HG02759 (cell line): ENCODE measurements at regions not wholly inside any gene's neighbourhood (a gene's known extent, or its start where the extent isn't known, plus 50 kb on each side); places are given as distances from the start of the nearest gene placed in this dataset.

ENCODE experiments used
- ATAC-seq: cut with Tn5 transposase; IDR thresholded peaks from one replicate; pipeline ENCODE4 v1.9.1; 2021; ENCODE audit warnings: mild to moderate bottlenecking, moderate library complexity; ENCODE audit not compliant: unreplicated experiment

DNA sequence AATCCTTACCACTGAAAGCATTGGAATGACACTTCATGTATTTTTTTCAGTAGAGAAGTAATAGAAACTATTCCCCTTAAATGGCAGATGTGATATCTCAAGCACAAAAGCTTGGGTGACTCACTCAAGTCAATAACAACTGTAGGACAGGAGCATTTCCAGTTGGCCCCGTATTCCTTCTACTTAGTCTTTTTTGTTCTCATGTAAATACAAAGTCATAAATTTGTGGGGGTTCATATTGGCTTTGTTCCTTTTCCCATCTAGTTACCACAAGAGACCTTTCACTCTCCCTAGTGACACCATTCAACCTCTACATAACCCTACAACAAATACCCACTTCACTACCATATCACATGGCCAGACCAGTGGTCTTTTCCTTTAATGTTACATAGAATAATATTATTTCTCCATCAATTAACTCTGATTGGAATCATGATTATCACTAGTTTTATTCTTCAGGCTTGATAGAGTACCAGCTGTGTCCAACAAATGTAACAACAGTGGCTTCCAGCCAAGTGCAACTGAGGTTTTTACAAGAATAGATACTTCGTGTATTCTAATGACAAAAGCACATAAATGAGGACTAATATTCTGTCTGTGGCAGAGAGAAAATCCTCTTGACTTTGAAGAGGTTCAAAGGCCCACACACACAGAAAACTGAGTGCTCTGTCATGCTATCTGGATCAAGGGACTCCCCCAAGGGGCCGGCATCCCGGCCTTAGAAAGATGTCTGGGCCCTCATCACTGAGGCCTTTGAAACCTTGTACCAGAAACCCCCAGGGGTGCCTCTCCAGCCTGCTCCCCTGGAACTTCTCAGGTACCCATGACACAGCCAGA, 94.0 kb upstream of the THBS1 start:
- ATAC-seq = no peak

DNA sequence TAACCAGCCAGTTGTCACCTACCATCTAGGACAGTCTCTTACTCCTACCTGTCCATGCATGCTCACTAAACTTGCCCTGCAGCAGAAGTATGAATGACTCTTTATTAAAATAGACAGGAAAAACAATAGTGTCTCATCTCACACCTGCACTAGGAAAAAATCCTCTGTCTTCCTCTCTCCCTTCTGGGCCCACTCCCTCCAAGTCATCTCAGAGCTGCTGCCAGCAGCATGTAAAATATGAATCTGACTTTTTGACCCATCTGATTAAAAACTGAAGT, 93.5 kb upstream of the THBS1 start:
- no peak for ATAC-seq

DNA sequence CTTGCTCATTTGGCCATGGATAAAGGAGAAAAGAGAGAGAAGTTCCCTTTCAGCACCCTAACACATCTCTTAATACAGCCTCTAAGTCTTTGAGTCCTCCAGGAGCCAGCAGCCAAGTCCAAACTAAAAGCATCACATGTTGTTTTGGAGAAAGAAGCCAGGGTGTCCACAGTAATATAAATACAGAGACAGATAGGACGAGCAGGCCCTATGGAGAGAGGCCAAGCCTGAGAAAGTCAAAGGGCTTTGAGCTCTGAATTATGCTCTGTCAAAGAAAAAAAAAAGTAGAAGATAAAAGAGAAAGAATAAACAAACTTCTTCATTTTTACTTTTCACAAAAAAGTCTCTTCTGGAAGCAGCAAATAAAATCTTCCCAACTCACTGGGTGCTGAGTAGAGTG, 92.4 kb upstream of the THBS1 start:
- no peak for ATAC-seq

DNA sequence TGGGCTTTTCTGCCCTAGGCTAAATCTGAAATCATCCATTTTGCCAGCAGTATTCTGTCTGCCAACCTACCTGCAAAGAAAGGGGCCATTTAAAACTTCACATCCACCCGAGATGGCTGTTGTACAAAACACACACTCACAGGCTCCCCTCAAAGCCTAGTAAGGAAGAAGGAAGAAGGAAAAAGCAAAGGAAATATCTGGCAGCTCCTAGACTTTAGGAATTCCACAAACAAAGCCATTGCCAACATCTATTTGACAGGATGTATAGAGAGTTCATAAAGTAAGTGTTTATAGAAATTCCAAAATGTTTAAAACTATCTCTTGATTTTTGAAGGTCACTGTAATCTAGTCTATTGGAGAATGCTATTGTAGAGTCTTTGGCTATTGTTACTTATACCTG, 91.9 kb upstream of the THBS1 start:
- ATAC-seq = no peak

DNA sequence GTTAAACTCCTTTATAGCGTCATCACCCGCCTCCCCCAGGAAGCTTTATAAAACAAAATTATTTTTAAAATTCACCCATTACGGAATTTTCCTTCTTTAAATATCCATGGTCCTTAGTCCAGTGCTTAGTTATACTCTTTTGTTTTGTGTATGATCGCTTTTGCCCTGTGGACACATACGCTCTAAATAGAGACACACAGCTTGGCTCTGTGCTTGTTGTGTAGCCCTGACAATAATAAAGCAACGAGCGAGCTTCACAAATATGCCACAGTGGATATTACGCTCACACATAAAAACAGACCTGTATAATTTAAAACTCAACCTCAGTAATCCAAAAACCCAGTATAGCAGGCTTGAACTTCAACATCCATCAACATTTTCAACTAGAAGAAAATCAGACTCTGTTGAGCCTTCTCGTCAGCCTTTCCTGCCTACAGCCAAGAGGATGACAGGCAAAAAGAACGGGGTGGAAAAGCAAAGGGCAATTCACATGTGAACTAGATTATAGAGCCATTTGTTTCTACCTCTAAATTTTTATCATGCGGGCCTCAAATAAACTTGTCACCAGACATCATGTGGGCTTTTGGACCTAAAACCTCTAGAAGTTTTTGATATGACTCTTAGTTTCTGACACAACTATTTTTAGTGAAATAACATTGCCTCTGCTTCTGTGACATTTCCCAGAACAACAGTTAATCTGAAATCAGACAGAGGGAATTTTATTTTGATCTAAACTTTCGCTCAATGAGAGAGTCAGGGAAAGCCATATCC, 89.6 kb upstream of the THBS1 start:
- ATAC-seq = no peak

DNA sequence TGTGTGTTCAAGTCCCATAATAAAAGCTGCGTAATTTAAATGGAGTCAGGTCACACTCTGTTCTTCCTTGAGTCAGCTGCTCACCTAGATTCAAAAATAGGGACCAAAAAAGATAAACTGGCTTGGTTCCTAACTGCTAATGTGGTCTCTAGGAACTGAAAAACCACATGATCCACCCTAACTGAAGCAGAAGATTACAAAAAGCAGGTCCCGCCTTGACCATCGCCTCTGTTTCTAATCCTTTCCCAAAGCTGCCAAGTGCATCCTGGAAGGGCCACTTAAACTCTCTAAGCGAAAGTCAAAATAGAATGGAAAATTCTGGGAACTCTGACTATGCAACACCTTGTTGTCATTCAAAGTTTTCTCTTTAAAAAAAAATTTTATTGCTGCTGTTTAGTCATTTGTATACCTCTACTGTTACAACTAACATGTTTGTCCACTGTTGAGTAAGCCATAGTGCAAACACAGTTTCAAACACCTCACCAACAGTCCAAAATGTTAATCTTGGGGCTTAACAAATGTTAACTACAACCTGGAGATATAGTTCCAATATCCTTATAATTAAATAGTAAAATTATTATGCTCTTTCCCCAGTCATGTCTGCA, 88.9 kb upstream of the THBS1 start:
- ATAC-seq = no peak

DNA sequence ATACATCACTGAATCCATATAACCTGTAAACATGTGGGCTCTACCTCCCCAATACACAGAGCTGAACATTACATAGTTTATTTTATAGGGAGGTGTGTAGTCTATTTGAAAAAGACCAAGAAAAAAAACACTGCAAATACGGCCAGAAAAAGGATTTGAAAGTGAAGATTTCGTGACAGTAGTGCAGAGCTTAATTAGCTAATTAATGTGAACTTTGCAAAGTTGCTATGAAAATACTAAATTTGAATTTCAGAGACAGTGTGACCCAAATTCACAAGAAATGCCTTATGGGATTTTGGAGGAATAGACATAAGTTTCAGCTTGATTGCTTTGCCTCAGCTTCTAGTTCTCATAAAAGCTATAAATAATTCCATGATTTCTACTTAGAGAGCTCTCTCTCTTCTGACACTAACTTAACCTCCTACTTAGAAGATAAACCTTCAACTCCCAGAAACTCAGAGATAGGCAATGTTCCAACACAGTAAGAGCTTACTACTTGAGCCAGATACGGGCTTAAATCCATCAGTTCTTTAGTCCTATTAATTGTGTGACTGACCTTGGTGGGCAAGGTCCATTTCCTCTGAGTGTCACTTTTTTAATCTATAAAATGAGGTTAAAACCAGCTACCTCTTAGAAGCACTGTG, 87.3 kb upstream of the THBS1 start:
- no peak for ATAC-seq

DNA sequence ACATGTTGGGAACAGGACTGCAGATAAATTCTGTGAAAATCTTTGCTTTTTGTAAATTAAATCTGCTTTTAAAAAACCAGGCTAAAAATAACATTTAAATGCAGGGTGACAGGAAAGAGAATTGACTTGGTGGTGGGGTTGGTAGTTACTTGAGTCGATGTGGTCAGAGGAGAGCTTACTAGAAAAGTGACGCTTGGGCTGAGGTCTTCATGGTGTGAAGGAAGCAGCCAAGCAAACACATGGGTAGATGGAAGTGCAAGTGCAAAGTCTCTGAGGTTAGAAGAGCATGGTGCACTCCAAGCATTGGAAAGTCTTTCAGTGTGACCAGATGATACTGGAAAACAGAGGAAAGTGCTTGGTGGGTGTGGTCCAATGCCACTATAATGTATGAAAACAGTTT, 86.4 kb upstream of the THBS1 start:
- ATAC-seq = no peak

DNA sequence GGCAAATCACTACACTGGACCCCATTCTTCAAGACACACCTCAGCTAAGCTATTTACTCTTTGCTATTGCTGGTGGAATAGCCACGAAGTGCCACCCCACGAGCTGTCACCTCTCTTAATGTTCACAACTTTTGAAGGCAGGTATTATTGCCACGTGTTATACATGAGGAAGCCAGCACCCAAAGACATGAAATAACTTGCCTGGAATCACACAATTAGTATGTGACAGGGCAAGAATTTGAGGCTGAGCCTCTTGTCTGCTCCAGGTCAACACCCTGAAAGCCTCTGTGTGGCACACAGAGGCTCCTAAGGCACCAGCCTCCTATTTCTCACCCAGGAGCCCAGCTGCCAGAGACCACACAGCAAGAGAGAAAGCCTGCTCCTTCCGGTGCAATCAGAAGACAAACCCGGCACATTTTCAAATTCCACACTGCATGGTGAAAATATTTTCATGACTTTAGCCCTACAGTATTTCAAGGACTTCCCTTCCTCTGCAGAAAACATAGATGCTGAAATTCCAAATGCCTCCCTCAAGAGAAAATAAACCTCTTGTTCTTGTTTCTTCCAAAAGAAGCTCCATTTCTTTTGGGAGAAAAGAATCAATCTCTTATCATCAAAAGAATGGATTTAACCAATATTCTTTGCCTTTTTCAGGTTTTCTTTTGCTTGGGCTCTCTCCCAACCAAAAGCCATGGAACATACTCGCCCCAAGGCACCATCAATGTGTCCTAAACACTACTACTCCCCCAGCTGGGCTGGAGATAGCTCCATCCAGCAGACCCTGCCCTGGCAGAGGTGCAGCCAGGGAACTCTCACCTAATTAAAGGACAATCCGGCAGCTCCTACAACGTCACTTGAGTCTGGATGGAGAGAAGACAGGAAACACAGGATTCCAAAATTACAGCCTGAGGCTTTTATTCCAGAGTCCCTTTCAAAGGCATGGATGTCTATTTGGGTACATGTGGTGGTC, 84.7 kb upstream of the THBS1 start:
- ATAC-seq = no peak

DNA sequence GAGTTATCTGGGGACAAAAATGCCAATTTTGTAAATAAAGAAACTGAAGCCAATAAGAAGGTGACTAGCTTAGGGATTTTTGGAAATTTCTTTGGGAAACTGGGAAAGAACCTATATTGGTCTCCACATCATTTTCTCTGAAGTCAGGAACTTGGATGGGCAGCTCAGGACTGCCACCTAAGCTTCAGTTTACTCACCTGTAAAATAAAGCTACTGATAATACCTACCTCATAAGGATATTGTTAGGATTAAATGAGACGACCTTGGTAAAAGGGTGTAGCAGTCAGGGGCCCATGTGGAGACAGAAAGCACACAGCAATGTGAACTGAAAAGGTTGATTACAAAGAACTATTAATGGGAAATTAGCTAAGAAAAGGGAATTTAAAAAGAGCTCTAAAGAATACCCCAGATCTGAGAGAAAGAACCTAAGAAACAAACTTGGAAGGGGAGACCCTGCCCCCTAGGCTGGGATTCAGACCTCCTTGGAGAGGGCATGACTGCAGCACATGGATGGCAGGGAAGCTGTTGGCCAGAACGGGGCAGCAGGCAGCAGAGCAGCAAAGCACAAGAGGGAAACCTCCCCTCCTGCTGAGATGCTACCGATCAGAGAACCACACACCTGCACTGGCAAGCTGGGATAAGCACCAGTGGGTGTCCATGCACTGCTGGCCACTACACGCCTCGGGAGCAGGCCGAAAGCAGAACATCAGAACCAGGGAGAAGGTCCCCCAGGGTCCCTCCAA, 83.7 kb upstream of the THBS1 start:
- ATAC-seq = no peak

DNA sequence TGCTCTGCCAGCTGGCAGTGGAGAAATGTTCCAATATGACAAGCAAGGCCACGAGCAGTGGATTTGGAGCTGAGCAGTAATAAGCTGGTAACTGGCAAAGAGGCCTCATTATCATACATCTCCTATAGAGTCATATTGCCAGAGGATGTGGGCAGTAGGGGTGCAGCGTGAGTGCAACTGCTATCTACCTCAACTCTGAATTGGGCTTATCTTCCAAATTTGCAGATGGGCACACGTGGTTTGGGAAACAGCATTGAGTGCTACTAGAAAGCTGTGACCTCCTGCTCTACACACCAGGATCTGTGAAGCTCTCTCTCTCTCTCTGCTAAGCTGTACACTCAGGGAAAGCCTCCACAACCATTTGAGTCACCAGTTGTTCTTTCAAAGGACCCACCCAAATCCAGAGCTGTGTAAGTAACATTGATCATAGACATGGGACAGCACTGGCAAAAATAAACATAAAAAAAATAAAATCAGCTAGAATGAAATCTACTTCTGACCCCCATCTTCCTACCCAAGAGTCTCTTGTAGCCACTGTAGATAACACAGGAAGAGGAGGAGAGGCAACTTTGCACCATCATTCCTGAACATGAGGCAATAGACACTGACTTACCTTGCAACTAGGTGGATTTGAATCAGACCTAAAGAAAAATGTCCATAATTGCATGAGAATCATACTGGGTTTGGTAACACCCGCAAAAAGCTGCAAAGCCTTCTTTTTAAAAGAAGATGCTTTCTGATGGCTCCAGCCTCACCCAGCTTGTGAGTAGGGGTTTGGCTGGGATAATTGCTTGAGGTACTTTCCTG, 82.9 kb upstream of the THBS1 start:
- no peak for ATAC-seq

DNA sequence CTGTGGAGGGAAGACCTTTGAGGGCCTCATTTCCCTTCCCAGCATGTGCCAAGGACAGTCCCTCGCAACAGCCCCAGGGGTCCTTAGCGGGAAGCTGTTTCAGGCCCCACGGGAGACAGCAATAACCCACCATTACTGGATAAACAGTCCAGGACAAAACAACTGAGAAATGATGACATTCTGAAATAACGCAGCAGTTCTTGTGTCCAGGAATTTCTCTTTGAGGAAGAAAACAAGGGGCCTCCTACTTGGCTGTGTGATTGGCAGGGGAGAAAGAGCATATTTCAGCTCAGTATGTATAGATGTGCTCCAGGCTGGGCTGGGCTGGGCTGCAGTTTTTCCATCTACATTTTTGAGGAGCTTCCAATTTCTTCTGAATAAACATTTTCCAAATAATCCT, 82.2 kb upstream of the THBS1 start:
- ATAC-seq = no peak

DNA sequence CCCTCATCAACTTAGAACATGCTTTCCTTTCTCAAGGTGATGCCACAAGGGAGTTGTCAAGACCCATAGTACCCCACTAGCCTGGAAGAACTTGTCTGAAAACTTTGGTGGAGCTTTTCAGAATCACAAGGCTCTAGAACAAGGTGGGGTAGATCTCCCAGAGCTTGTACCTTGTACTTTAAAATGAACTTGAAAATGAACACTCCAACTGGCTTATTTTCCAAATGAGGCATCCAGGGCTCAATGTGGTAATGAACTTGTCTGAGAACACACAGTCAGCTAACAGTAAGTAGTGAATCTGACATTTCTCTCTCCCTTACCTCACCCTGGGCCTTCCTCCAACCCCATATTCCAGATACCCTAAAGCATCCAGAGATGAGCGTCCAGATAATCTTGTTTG, 81.8 kb upstream of the THBS1 start:
- no peak for ATAC-seq

DNA sequence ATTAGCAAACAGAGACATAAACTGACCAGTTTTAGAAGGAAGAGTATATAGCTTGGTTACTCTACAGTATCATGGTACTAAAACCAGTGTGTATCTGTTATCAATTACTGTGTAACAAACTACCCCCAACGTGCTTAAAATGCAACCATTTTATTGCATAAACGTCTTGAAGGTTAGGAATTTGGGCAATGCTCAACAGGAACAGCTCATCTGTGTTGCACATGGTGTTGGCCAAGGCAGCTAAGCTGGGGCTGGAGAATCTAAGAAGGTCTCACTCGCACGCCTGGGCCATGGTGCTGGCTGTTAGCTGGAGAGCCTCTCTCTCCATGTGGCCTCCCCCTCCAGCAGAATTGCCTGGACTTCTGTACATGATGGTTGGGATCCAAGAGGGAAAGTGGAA, 81.2 kb upstream of the THBS1 start:
- no peak for ATAC-seq

DNA sequence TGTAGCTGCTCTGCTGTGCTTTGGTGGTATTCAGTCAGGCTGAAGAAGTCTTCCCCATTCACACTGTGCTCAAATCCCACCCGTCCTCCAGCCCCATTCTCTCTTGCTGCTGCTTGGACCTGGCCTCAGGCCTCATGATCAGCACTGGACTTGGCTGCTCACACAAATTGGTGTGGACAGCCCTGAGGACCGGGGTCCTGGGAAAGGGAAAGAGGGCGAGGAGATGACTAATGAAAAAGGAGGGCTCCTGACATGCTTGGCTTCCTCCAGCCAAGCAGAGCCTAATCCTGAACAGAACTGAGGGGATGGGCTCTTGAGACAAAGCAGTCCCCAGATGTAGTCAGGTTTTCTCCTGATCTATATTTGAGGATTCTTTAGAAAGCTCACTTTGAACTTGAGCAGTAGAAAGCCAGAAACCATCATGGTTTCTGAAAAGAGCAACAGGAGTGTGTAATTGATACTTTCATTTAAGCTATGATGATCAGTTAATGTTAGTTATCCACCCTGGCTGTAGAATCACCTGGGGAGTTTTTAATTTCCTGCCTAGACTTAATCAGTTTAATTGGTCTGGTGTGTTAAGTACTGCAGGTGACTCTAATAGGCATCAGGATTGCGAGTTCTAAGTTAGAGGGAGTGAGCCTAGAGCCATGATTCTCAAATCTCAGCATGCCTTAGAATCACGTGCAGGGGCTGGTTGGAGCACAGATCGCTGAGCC, 79.4 kb upstream of the THBS1 start:
- no peak for ATAC-seq

DNA sequence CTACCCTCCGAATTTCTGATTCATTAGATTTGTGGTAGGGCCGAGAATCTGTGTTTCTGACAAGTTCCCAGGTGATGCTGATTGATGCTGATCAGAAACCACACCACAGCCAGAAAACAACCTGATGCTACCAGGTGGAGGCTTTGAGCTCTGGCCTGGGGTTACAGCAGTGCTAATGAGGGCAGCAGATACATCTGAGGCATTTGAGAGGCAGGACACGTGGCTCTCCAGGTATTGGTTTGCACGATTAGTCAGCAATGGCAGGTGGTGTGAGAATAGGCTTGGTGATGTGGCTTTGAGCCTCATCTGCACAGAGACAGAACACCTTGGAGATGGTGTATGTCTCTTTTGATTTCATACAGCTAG, 78.8 kb upstream of the THBS1 start:
- no peak for ATAC-seq

DNA sequence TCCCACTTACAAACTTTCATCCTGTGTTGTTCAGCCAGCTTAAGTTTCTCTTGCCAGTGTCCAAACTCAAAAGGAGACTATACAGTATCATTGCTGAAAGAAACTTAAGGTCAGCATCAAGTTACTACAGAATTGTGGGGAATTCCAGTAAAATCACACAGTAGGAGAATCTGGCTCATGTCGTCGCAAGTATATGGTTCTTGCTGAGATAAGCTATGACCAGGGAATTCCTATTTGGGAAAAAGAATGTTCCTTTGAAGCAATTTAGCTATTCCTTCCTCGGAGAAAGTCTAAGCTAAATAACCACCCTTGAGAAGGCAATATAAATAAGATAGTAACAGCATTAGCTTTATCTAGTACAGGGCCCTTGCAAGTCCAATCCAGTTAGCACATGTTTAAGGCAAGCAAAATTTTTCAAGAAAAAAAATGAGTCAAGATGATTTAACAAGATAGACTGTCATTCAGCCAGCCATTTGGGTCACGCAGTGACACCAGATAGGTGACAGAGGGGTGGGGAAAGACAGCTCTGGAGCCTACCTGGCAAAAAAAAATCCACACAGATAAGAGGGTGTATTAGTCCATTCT, 78.2 kb upstream of the THBS1 start:
- ATAC-seq = no peak

DNA sequence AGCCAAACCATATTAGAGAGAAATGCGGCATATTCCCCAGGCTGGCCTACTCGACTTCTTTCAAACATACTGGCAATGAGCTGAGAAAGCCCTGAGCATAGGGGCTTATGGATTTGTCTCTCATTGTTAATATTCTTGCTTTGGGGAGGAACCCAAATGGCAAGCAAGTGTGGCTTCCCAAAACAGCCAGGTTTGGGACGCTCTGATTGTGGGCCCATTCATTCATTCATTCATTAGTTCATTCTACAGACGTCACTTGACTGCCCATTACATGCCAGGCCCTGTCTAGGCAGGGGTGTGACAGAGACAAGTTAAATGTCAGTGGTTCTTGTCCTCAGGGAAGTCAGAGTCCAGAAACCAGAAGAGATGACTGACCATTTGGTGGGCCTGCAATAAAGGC, 77.4 kb upstream of the THBS1 start:
- ATAC-seq = no peak
